ENCODE measurements at regions not wholly inside any gene's neighbourhood (a gene's known extent, or its start where the extent isn't known, plus 50 kb on each side); places are given as distances from the start of the nearest gene placed in this dataset.

- no peak overlapping the region for H3K27ac ChIP-seq
- CTCF ChIA-PET = no interaction called here
- TF ChIP-seq CTCF (conservative IDR thresholded peaks at IDR 0.05; ENCODE audit: low read depth) = no peak
- DNase-seq (ENCODE audit: low spot score) = no peak
- POLR2A ChIA-PET (ENCODE audit: low non-redundant PET) = no interaction called here
These were observed 159.3 kb upstream of the FOXN3 start for GRCh38 chr14:89576145-89576927.

- no peak for TF ChIP-seq CTCF (conservative IDR thresholded peaks at IDR 0.05; ENCODE audit: low read depth)
- no peak for DNase-seq (ENCODE audit: low spot score)
- no peak overlapping the region for H3K27ac ChIP-seq
- POLR2A ChIA-PET (ENCODE audit: low non-redundant PET) = no interaction called here
- CTCF ChIA-PET = no interaction called here
These were observed 158.5 kb upstream of the FOXN3 start for GRCh38 chr14:89575386-89576061.

- ChIA-PET POLR2A (ENCODE audit: low non-redundant PET) (no interaction called here), CTCF (no interaction called here)
- no peak for TF ChIP-seq CTCF (conservative IDR thresholded peaks at IDR 0.05; ENCODE audit: low read depth)
- no peak for DNase-seq (ENCODE audit: low spot score)
- H3K27ac ChIP-seq = no peak overlapping the region
These were observed 157.4 kb upstream of the FOXN3 start for GRCh38 chr14:89574420-89574819.

DNA sequence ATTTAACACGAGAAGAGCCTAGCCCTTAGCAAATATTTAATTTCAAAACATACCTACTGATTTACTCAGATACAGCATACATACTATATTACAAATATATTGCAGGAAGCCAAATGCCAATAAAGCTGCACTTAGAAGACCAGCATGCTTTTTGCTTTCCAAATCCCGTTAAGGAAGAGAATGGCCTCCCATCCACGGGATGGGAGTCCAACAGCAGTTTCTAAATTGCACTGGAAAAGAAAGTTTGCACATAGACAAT is 156.3 kb upstream of the FOXN3 start:
- no peak for DNase-seq (ENCODE audit: low spot score)
- POLR2A ChIA-PET (ENCODE audit: low non-redundant PET) = no interaction called here
- TF ChIP-seq CTCF (conservative IDR thresholded peaks at IDR 0.05; ENCODE audit: low read depth) = no peak
- no peak overlapping the region for H3K27ac ChIP-seq
- CTCF ChIA-PET = no interaction called here

- TF ChIP-seq CTCF (conservative IDR thresholded peaks at IDR 0.05; ENCODE audit: low read depth) = no peak
- no peak overlapping the region for H3K27ac ChIP-seq
- CTCF ChIA-PET = no interaction called here
- no peak for DNase-seq (ENCODE audit: low spot score)
- POLR2A ChIA-PET (ENCODE audit: low non-redundant PET) = no interaction called here
These were observed 155.8 kb upstream of the FOXN3 start for GRCh38 chr14:89572596-89573398.

DNA sequence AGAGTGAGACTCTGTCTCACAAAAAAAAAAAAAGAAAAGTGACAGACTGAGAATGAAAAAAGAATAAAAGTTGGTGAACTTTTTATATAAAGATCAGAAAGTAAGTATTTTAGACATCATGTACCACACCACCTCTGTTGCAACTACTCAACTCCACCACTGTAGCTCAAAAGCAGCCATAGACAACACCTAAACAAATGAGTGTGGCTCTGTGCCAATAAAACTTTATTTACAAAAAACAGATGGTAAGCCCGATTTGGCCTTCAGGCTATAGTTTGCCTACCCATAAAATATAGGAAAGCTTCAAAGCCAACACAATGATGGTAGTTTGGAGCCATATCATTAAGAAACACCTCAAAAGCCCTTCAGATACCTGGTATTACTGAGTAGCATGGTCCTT is 154.5 kb upstream of the FOXN3 start:
- ChIA-PET CTCF (no interaction called here), POLR2A (ENCODE audit: low non-redundant PET) (no interaction called here)
- no peak for DNase-seq (ENCODE audit: low spot score)
- TF ChIP-seq CTCF (conservative IDR thresholded peaks at IDR 0.05; ENCODE audit: low read depth) = no peak
- no peak overlapping the region for H3K27ac ChIP-seq

All from RWPE1 (cell line).